ENCODE measurements at regions not wholly inside any gene's neighbourhood (a gene's known extent, or its start where the extent isn't known, plus 50 kb on each side); places are given as distances from the start of the nearest gene placed in this dataset.
A peak's percentile ranks its signal among the peaks of the same experiment; 100 is the strongest.

DNA sequence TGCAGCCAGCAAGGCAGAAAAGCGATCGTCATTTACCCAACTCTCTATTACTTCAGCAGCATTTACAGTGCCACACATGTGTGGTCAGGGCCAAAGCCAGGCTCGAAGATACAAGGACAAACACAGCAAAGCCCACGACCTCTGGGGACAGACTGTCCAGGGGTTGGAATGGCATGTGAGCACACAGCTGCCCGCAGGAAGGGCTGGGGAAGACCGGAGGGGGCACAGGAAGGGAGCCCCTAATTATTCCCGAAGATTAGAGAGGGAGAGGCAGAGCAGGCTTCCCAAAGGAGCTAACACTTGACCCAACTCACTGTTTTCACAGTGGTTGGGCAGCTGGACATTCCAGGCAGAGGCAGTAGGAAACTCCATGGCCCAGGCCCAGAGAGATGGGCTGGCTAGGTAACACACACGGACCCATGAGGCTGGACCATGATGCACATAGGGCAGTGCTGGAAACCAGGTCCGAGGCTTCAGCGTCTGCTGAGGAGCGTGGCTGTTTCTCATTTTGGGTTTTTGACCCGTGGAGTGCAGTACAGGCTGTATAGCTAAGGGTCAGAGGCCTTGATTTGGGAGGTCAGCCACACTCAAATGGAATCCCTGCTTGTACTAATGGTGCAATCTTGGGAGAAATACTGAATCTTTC lies 179.8 kb downstream of the FOXO1 start:
- DNase-seq = no peak

DNA sequence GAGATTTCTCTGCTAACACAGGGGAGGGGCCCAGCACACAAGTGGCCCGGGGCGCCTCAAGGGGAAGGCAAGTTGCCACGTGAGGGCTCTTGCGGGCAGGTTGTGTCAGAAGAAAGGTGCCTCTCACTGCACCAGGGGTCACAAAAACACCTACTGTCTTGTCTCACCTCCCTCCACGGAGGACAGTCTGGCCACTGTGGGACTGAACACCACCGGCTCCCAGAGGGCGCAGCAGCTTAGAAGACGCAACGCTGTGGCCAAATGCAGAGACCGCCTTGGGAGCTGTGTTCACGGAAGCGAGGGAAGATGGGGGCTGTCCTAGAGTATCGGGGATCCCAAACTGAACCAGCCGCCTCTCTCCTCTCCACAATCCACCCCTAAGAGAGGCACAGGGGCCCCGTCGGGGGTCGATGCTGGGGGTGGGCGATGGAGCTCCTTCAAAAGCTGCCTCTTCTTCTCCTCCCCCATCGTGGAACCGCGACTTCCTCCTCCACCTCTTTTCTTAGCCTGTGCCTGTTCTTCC lies 177.5 kb downstream of the FOXO1 start:
- no peak for DNase-seq

GRCh38 chr13:40490086-40490758 lies 176.2 kb downstream of the FOXO1 start:
- no peak for DNase-seq

GRCh38 chr13:40492511-40492910 lies 173.9 kb downstream of the FOXO1 start:
- DNase-seq = no peak

DNA sequence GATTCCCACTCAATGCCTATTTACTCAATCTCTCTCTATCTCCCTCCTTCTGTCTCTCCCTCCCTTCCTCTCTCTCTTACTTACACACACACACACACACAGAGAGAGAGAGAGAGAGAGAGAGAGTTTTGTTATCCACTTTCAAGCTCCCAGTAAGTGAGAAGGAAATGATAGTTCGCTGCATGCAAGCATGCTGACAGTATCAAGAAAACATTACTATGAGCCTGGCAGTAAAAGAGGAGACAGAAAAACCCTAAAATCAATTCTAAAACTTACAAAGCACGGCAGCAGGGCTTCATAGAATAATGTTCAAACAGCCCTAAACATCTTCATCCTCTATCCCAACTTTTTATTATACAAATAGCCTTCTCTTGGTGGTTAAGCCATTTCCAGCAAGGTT lies 171.9 kb downstream of the FOXO1 start:
- peak; percentile 19 for DNase-seq

DNA sequence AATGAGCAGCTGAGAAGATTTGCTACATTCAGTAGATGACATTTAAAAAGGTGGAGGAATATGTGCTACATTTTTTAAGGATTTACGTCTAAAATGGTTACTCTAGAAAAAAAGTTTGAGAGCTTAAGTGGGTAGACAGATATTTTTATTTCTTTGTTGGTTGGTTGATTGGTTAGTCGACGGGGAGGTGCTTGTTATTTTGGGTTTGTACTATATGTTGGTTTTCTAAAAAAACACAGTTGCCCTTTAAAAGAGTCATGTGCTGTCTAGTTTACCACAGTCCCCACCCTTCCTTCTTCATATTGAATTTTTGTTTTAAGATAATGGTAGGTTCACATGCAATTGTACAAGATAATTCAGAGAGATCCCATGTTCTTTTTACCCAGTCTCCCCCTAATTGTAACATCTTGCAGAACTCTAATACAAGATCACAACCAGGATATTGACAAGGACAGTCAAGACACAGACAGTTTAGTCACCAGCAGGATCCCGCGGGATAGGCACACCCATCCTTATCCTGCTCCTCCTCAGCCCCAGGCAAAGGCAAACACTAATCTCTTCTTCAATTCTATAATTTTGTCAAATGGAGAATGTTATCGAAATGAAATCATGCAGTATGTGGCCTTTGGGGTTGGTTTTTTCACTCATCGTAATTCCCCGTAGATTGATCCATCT lies 171.4 kb downstream of the FOXO1 start:
- DNase-seq = peak; percentile 44

- DNase-seq = no peak
Measured at GRCh38 chr13:40495621-40496001, 170.8 kb downstream of the FOXO1 start.

DNA sequence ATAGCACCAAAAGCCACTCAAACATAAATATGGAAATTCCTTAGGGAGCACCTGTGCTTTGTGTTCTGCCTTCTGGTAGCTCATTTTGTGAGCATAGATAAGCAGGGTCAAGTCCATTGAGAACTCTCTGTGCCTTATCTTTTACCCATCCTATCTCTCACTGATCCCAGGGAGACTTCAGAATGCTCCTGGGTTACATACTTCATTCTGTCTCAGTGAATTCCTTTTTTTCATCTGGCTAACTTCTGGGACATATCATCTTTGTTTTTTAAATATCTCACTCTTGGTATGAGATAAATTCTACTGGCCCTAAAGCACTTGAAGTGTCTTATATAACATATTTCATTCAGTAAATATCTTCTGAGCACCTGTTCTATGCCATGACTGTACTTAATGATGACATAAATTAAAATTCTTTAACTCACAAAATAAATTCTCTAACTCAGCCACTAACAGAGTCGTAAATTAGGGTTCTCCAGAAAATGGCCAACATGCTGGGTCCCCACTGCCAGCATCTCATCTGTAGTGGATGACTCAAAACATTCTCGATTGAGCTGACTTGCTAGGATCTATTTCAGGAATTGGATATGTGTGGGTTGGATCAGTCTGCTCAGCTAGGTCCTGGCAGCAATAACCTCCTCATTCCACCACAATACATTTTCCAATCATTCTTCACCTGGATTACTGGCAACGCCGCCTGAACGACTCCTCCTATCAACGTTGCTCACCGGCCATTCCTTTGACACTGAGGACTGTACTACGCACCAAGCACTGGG lies 170.2 kb downstream of the FOXO1 start:
- no peak for DNase-seq

GRCh38 chr13:40498461-40498860 lies 168.0 kb downstream of the FOXO1 start:
- no peak for DNase-seq

- no peak for DNase-seq
Measured at GRCh38 chr13:40502236-40502635, 164.2 kb downstream of the FOXO1 start.

- DNase-seq = peak; percentile 70
Measured at GRCh38 chr13:40503011-40503410, 163.4 kb downstream of the FOXO1 start.

DNA sequence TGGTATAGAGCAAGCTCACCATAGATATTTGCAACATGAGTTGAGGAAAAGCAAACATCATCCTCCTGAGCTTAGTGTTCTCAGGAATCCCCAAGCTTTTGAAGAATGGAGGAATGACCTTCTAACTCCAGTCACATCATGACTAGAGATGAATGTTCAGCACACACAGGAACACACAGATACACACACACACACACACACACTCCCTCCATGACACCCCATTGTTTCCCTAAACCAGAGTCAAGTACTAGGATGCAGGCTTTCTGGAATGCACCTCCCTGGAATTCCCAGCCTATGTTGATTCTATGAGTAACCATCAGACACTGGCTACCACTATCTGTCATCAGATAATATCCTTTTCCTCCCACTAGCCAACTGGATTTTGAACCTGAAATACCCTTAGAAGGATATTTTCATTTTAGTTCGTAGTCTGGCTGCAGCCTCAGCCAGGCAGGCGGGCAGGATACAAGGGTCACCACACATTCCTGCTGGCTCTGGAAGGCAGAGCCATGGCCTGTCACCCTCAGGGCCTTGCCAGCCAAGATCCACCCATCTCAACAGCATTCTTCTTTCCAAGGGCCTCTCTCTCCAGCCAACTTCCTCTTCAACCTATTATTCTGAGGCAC lies 162.4 kb downstream of the FOXO1 start:
- peak; percentile 99 for DNase-seq

DNA sequence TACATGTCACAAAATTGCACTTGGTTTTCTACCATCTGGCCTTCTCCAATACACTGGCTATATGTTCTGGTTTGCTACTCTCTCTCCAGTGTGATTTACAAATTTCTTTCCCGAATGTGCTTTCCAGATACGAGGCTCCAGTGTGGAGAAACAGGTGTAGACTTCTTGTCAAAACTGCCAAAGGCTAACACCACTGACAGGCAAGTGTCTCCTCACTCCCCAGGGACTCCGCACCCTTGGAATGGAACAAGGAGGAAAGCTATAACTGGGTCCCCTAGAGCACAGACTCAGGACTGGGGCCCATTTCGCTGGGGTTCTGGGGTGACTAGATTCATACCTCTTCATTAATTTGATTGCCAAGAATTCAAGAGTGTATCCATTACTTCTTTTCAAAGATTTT lies 161.8 kb downstream of the FOXO1 start:
- no peak for DNase-seq

- no peak for DNase-seq
Measured at GRCh38 chr13:40505196-40505595, 161.2 kb downstream of the FOXO1 start.

All from fibroblast of skin of back (primary cell).